ENCODE measurements at regions not wholly inside any gene's neighbourhood (a gene's known extent, or its start where the extent isn't known, plus 50 kb on each side); places are given as distances from the start of the nearest gene placed in this dataset.

- peak; percentile 18 for DNase-seq
These were observed 64.8 kb upstream of the CHST9 start for GRCh38 chr18:27249933-27250332.

GRCh38 chr18:27244259-27244658 lies 59.2 kb upstream of the CHST9 start:
- no peak for DNase-seq

- no peak for DNase-seq
These were observed 57.4 kb upstream of the CHST9 start for GRCh38 chr18:27242392-27243047.

GRCh38 chr18:27240383-27240782 lies 55.3 kb upstream of the CHST9 start:
- DNase-seq, result no peak

- DNase-seq, result no peak
These were observed 54.6 kb upstream of the CHST9 start for GRCh38 chr18:27239669-27240068.

GRCh38 chr18:27235218-27235870 lies 50.2 kb upstream of the CHST9 start:
- DNase-seq, result no peak
